ENCODE measurements at regions not wholly inside any gene's neighbourhood (a gene's known extent, or its start where the extent isn't known, plus 50 kb on each side); places are given as distances from the start of the nearest gene placed in this dataset.

DNA sequence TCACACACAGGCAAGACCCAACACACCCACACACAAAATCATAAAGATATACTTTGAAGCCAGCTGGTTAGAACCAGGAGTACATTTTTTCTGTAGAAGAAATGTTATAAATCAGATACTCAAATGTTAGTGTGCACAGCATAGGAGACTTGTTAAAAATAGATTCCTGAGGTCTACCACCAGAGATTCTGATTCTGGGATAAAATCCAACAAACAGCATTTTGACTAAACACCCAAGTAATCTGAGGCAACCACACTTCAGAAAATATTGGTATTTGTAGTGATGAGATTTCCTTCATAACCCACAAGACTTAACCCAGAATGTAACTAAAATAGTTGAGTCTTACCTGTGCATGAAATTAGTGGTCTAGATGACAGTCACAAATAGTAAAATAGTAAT is 301.8 kb downstream of the HNRNPD start:
- Histone ChIP-seq H3K4me1 (replicated peaks) (no peaks in the 10 kb centered on the region), H3K36me3 (no peaks in the 10 kb centered on the region), H3K27me3 (replicated peaks) (0 out of 2 replicates have a peak, but pooled peaks cover 2% of the 10 kb centered on the region), H3K9me3 (replicated peaks) (no peaks in the 10 kb centered on the region), H3K27ac (no peak overlapping the region), H3K4me3 (no peak overlapping the region)
- no peak for DNase-seq (ENCODE audit: low read depth in 1 of 2, low spot score in 2 of 2)

DNA sequence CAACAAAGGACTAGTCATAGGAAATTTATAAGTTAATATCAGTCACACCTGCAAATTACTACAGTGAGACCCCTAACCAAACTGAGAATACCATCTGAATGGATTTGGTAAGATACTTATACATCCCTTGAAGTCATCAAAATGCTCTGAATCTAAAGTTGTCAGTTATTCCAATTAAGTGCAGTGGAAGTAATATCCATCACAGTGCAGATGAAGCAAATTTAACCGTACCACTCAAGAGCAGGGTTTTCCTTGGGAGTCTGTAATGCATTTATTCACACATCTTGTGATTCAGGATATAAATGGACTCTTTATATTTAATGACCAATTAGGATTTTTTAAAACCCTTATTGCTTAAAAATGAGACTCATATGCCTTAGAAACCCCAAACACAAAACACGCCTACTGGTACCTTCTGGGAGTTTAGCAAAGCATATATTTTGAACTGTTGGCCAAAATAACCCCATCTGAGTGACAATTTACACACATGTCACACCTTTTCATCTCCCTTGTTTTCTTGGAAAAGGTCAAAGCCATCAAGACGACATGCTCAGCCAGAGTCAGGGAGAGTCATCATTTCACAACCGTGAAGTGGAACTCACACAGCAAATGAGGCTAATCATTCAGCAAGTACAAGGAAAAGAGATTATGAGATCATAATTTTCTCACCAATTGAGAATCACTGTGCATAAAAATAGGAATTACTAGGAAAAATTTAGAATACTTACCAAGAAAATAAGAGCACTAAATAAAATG is 303.7 kb downstream of the HNRNPD start:
- no peaks in the 10 kb centered on the region for H3K36me3 ChIP-seq
- H3K27ac ChIP-seq, result no peak overlapping the region
- H3K4me3 ChIP-seq, result no peak overlapping the region
- H3K27me3 ChIP-seq (replicated peaks), result 0 out of 2 replicates have a peak, but pooled peaks cover 2% of the 10 kb centered on the region
- no peaks in the 10 kb centered on the region for H3K4me1 ChIP-seq (replicated peaks)
- DNase-seq (ENCODE audit: low read depth in 1 of 2, low spot score in 2 of 2), result no peak
- H3K9me3 ChIP-seq (replicated peaks), result no peaks in the 10 kb centered on the region

DNA sequence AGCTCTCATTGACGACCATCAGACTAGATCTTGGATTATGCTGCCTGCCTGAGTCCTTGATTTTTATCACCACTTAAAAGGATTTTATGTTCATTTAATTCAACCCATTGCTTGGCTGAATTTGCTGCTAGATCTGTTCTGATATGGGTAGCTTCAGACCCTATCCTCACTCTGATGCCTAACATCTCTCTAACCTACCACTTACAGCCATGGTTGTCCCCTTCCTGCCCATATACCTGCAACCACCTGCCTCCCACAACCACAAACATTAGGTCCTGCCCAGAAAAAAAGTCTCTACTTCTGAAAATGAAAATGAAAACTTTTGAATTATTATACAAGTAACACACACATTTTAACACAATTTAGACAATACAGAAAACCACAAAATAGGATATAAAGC is 310.8 kb downstream of the HNRNPD start:
- no peaks in the 10 kb centered on the region for H3K4me1 ChIP-seq (replicated peaks)
- no peaks in the 10 kb centered on the region for H3K9me3 ChIP-seq (replicated peaks)
- no peak overlapping the region for H3K27ac ChIP-seq
- no peak overlapping the region for H3K4me3 ChIP-seq
- no peak for DNase-seq (ENCODE audit: low read depth in 1 of 2, low spot score in 2 of 2)
- no peaks in the 10 kb centered on the region for H3K36me3 ChIP-seq
- H3K27me3 ChIP-seq (replicated peaks), result 0 out of 2 replicates have a peak, but pooled peaks cover 4% of the 10 kb centered on the region

DNA sequence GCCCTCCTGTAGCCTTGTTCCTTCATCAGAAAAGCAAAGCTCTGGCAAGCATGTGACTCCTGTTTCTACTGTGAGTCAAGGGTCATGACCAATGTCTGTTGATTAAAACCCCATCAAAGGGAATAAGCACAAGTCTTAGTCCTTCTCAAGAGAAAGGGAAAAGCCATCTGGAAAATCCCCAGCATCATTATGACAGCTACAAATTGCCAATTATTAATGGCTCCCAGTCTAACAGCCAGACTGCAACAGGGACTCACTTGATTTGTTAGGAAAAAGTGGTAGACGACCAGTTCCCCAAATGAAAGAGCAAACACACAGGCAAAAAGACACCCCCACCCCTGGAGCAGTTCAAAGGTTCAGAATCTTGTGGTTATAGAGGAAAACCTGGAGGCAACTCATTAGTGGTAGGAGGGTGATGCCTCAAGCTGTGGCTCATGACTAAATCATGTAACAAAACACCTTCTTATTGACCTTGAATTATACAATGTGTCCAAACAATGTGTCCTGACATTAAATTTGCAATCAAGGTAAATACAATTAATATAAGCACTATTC is 315.7 kb downstream of the HNRNPD start:
- Histone ChIP-seq H3K27me3 (replicated peaks) (0 out of 2 replicates have a peak, but pooled peaks cover 4% of the 10 kb centered on the region), H3K27ac (no peak overlapping the region), H3K36me3 (no peaks in the 10 kb centered on the region), H3K4me3 (no peak overlapping the region), H3K9me3 (replicated peaks) (no peaks in the 10 kb centered on the region), H3K4me1 (replicated peaks) (no peaks in the 10 kb centered on the region)
- no peak for DNase-seq (ENCODE audit: low read depth in 1 of 2, low spot score in 2 of 2)

DNA sequence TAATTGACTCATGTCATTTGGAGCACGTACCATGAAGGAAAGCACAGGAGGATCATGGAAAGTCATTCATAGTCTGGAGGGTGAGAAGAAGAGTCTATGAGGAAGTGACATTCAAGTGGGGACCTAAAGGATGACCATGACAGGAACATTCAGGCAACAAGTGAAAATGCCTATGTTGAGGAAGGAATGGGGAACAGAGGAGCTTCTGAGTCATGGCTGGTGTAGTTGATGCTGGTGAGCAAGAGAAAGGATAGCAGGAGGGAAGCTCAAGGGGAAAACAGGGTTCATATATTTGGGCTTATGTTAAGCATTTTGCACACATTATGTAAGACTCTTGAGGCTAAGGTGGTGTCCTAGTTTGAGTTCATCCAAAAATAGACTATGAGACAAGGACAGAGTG is 318.6 kb downstream of the HNRNPD start:
- Histone ChIP-seq H3K27ac (no peak overlapping the region), H3K36me3 (no peaks in the 10 kb centered on the region), H3K27me3 (replicated peaks) (no peaks in the 10 kb centered on the region), H3K4me3 (no peak overlapping the region), H3K4me1 (replicated peaks) (no peaks in the 10 kb centered on the region), H3K9me3 (replicated peaks) (no peaks in the 10 kb centered on the region)
- no peak for DNase-seq (ENCODE audit: low read depth in 1 of 2, low spot score in 2 of 2)

DNA sequence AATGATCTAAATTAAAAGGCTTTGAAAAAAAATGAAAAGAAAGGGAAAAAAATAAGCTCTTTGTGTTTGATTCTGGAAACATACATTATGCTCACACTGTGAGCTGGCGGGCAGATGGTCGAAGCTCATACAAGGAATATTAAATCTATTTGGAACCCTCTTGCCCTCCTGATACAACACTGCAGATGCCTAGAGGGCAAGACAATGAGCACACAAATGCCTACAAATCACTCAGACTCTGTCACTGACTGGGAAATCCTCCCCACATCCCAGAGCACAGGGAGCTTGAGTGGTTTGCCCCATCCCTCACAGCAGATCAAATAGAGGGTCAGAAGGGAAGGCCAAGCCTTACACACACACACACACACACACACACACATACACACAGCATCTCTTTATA is 320.4 kb downstream of the HNRNPD start:
- H3K9me3 ChIP-seq (replicated peaks), result no peaks in the 10 kb centered on the region
- DNase-seq (ENCODE audit: low read depth in 1 of 2, low spot score in 2 of 2), result no peak
- H3K27ac ChIP-seq, result no peak overlapping the region
- H3K27me3 ChIP-seq (replicated peaks), result no peaks in the 10 kb centered on the region
- no peaks in the 10 kb centered on the region for H3K36me3 ChIP-seq
- H3K4me1 ChIP-seq (replicated peaks), result no peaks in the 10 kb centered on the region
- no peak overlapping the region for H3K4me3 ChIP-seq

DNA sequence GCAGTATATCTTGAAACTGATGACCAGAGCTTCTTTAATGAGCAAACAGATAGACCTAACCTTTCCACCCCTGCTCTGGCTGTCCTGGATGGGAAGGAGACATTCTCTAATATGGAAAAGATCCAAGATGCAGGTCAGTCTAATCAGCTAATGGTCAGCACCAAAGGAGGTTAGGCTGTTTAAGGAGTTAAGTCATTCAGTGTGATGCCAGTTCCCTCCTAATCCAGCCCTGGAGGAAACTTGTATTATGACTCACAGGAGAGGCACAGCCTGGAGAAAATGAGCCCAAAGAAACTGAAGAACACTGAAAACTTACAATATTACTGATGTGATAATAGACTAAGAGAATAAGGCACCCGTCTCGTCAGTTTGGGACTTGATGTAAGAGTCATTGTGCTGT is 323.0 kb downstream of the HNRNPD start:
- DNase-seq (ENCODE audit: low read depth in 1 of 2, low spot score in 2 of 2), result no peak

DNA sequence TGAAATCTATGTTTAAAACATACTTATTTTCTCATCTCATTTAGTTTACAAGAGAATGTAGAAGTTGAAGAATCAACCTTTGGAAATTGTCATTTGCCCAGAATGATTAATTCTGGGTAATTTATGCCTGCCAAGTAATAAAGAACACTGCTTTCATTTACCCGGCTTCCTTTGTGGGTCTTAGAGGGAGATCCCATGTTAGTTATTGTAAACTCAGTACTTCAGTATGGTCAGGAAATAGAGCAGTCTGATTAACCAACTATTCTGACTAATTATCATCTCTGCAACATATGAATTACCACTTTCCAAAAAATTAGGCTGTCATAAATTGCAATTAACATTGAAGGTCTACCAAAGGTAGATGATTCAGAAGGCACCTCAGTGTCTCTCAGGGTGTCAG is 324.5 kb downstream of the HNRNPD start:
- Histone ChIP-seq H3K36me3 (no peaks in the 10 kb centered on the region), H3K4me1 (replicated peaks) (no peaks in the 10 kb centered on the region), H3K27ac (no peak overlapping the region), H3K4me3 (no peak overlapping the region), H3K9me3 (replicated peaks) (no peaks in the 10 kb centered on the region), H3K27me3 (replicated peaks) (peaks cover 20% of the 10 kb centered on the region)
- DNase-seq (ENCODE audit: low read depth in 1 of 2, low spot score in 2 of 2), result no peak

More for the DNA sequence above, 323.0 kb downstream of the HNRNPD start:
- H3K36me3 ChIP-seq, result no peaks in the 10 kb centered on the region
- H3K27me3 ChIP-seq (replicated peaks), result peaks cover 8% of the 10 kb centered on the region
- no peaks in the 10 kb centered on the region for H3K4me1 ChIP-seq (replicated peaks)
- H3K27ac ChIP-seq, result no peak overlapping the region
- no peak overlapping the region for H3K4me3 ChIP-seq
- H3K9me3 ChIP-seq (replicated peaks), result no peaks in the 10 kb centered on the region

DNA sequence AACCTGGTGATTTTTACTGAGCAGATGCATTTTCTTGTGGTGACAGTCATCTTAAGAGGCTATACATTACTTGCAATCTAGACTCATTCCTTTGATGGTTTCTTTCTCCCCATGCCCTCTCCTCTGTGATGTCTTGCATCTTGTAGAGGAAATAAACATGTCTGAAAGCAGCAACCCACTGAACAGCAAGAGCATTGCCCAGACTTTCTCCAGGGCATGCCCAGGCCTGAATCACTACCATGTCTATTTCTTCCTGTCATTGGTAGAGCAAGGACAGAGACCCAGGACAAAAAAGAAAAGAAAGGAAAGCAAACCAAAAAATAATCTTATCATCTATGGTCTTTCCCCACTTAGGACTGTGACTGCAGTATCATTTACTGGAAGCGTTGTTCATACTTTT is 326.1 kb downstream of the HNRNPD start:
- Histone ChIP-seq H3K36me3 (no peaks in the 10 kb centered on the region), H3K27me3 (replicated peaks) (peaks cover 33% of the 10 kb centered on the region), H3K9me3 (replicated peaks) (no peaks in the 10 kb centered on the region), H3K4me1 (replicated peaks) (no peaks in the 10 kb centered on the region), H3K27ac (no peak overlapping the region), H3K4me3 (no peak overlapping the region)
- DNase-seq (ENCODE audit: low read depth in 1 of 2, low spot score in 2 of 2), result no peak

DNA sequence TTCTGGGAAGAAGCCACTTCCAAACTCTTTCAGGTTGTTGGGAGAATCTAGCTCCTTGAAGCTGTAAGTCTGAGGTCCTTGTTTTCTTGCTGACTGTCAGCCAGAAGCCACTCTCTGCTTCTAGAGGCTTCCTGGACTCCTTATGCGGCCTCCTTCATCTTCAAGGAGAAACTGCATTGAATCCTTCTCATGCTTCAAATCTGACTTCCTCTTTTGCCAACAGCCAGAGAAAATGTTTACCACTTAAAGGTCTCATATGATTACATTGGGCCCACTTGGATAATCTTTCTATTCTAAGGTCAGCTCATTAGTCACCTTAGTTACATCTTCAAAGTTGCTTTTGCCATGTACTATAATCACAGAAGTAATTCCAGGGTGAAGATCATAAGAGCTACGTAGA is 327.0 kb downstream of the HNRNPD start:
- H3K36me3 ChIP-seq, result no peaks in the 10 kb centered on the region
- no peak overlapping the region for H3K27ac ChIP-seq
- no peaks in the 10 kb centered on the region for H3K4me1 ChIP-seq (replicated peaks)
- no peak overlapping the region for H3K4me3 ChIP-seq
- peaks cover 34% of the 10 kb centered on the region for H3K27me3 ChIP-seq (replicated peaks)
- no peaks in the 10 kb centered on the region for H3K9me3 ChIP-seq (replicated peaks)
- DNase-seq (ENCODE audit: low read depth in 1 of 2, low spot score in 2 of 2), result no peak

DNA sequence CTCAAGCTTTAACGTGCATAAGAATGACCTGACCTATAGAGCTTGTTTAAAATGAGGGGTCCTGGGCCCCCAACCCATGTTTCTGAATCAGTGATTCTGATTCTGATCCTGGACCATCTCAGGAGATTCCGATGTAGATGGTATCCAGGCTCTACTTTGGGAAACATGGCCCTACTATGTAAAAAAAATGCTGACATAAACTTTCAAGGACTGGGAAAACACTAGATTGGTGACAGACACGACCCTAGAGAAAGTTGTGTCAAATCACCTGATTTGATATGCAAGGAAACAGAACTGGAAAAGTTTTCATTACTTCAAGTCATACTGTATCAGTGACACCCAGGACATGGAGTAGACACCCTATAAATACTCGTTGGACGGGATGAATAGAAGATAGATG is 328.5 kb downstream of the HNRNPD start:
- DNase-seq (ENCODE audit: low read depth in 1 of 2, low spot score in 2 of 2), result no peak
- Histone ChIP-seq H3K36me3 (no peaks in the 10 kb centered on the region), H3K27me3 (replicated peaks) (peaks cover 34% of the 10 kb centered on the region), H3K9me3 (replicated peaks) (no peaks in the 10 kb centered on the region), H3K4me1 (replicated peaks) (no peaks in the 10 kb centered on the region), H3K4me3 (no peak overlapping the region), H3K27ac (no peak overlapping the region)

DNA sequence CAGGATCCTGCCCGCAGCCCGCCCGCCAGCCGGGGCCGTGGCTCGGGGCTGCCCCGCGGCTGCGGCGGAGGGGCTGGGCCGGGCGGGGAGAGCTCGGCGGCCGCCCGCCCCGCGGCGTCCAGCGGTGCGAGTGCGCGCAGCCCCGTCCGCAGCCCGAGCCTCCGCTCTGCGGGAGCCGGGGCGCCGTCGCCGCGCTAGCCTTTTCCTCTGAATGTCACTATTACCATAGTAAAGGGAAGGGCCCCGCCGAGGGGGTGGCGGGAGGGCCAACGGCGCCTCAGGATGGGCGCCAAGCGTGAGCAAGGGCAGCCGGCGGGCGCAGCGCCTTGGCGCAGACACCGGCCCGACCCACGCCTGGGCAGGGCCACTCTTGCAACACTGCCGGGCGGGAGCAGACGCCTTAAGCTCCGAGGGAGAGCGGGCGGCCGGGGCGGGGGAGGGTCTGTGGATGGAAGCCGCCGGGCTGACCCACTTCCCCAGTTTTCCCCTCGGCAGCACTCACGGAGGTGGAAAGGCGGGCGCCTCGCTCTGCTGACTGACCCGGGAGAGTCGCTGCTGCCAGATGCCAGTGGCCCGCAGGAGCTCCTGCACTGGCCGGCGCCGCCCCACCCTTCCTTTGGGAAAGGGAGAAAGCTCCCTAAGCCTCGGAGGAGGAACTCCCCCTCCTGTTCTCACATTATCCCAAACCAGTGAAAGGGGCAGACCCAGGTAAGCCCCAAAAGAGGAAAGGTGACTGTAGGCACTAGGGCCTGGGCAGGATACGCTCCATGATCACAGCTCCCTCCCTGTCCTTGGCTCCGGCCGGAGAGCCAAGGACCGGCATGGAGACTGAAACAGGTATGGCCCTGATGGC is 329.4 kb downstream of the HNRNPD start:
- H3K4me3 ChIP-seq, result no peak overlapping the region
- H3K27ac ChIP-seq, result no peak overlapping the region
- H3K27me3 ChIP-seq (replicated peaks), result peaks cover 34% of the 10 kb centered on the region
- peak; percentile 10 to 47 for DNase-seq (ENCODE audit: low read depth in 1 of 2, low spot score in 2 of 2)
- H3K4me1 ChIP-seq (replicated peaks), result no peaks in the 10 kb centered on the region
- H3K9me3 ChIP-seq (replicated peaks), result no peaks in the 10 kb centered on the region
- no peaks in the 10 kb centered on the region for H3K36me3 ChIP-seq

DNA sequence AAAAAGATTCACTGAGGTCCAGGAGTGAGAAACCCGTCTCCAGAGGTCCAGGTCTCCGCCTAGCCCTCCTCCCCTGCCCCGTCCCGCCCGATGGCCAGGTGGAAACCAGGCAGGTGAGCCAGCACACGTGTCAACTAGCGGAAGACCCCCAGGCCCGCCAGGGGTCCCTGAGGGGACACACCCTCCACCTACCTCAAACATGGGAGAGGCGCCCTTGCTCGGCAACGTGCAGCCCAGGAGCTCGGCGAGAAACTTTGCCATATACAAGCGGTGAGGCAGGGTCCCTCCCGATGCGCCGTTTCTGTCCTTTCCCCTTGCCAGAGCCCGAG is 330.0 kb downstream of the HNRNPD start:
- Histone ChIP-seq H3K9me3 (replicated peaks) (no peaks in the 10 kb centered on the region), H3K27me3 (replicated peaks) (peaks cover 34% of the 10 kb centered on the region), H3K4me1 (replicated peaks) (no peaks in the 10 kb centered on the region), H3K27ac (no peak overlapping the region), H3K4me3 (no peak overlapping the region), H3K36me3 (no peaks in the 10 kb centered on the region)
- DNase-seq (ENCODE audit: low read depth in 1 of 2, low spot score in 2 of 2), result no peak
